Loucy (cell line): ENCODE measurements at regions not wholly inside any gene's neighbourhood (a gene's known extent, or its start where the extent isn't known, plus 50 kb on each side); places are given as distances from the start of the nearest gene placed in this dataset.

Experiments
- EZH2phosphoT487 ChIP-seq: fragments of 200-600 bp; IDR thresholded peaks from 2 replicates; pipeline ENCODE4 v1.6.1; 2018; ENCODE audit warnings: antibody characterized with exemption, mild to moderate bottlenecking, moderate library complexity, borderline replicate concordance
- TF ChIP-seq, protein P1 (sequence below): fragments of 200-600 bp; sonication (generic); conservative IDR thresholded peaks from 2 replicates; pipeline ENCODE4 v1.5.1; 2014; ENCODE audit warnings: mild to moderate bottlenecking, antibody characterized with exemption, low read length

DNA sequence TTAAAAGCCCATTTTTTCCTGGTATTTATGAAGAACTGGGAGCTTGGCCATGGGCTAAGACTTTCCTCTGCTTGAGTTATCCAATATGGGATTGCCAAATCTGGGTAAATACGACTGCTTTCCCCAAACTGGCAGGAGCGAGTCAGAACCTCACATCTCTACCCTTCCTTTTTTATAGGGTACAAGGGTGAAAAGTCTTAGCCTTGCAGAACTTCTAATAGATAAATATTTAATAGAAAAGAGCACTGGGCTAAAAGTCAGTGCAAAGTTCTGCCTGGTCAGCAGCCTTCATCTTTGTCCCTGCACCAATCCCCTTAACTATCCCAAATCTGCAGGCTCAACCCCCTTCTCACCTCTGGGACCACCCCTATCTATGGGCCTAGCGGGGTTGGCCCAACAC is 61.6 kb upstream of the ACSL1 start:
- TF ChIP-seq, protein P1, sequence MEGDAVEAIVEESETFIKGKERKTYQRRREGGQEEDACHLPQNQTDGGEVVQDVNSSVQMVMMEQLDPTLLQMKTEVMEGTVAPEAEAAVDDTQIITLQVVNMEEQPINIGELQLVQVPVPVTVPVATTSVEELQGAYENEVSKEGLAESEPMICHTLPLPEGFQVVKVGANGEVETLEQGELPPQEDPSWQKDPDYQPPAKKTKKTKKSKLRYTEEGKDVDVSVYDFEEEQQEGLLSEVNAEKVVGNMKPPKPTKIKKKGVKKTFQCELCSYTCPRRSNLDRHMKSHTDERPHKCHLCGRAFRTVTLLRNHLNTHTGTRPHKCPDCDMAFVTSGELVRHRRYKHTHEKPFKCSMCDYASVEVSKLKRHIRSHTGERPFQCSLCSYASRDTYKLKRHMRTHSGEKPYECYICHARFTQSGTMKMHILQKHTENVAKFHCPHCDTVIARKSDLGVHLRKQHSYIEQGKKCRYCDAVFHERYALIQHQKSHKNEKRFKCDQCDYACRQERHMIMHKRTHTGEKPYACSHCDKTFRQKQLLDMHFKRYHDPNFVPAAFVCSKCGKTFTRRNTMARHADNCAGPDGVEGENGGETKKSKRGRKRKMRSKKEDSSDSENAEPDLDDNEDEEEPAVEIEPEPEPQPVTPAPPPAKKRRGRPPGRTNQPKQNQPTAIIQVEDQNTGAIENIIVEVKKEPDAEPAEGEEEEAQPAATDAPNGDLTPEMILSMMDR = no peak
- TF ChIP-seq EZH2phosphoT487 = no peak
